HEK293 (cell line): ENCODE measurements at regions not wholly inside any gene's neighbourhood (a gene's known extent, or its start where the extent isn't known, plus 50 kb on each side); places are given as distances from the start of the nearest gene placed in this dataset.

Experiments
- BCL11A ChIP-seq: fragments of 450-650 bp; formaldehyde crosslinking; IDR thresholded peaks from 2 replicates; pipeline ENCODE4 v1.5.1; 2016; ENCODE audit warnings: low read depth, missing biosample characterization, missing genetic modification characterization
- CTCF ChIP-seq: fragments of 450-650 bp; formaldehyde crosslinking; IDR thresholded peaks from 2 replicates; pipeline ENCODE4 v1.5.1; 2016; ENCODE audit warnings: missing biosample characterization, missing genetic modification characterization
- TCF7L2 ChIP-seq: IDR thresholded peaks from 2 replicates; pipeline ENCODE4 v1.6.1; 2011; ENCODE audit warnings: low read depth, mild to moderate bottlenecking, inconsistent platforms, low read length, moderate library complexity, borderline replicate concordance
- YY1 ChIP-seq: fragments of 450-650 bp; formaldehyde crosslinking; IDR thresholded peaks from 2 replicates; pipeline ENCODE4 v1.5.1; 2018; ENCODE audit warnings: missing biosample characterization, missing genetic modification characterization
- ZBTB7A ChIP-seq: fragments of 450-650 bp; formaldehyde crosslinking; IDR thresholded peaks from 2 replicates; pipeline ENCODE4 v1.5.1; 2016; ENCODE audit warnings: low read depth, missing biosample characterization, missing genetic modification characterization
- ZNF274 ChIP-seq, 2 experiments: fragments of 200-500 bp in 1 of 2; fragments of 450-650 bp in 1 of 2; sonication (Bioruptor generic) in 1 of 2; formaldehyde crosslinking in 1 of 2; IDR thresholded peaks; 2 replicates each; pipeline versions ENCODE4 v1.5.1 to v1.6.1; 2014 to 2016; ENCODE audit warnings: borderline replicate concordance in 1 of 2, inconsistent platforms in 1 of 2, low read length in 1 of 2, missing biosample characterization in 1 of 2, missing genetic modification characterization in 1 of 2
- ZNF398 ChIP-seq: fragments of 450-650 bp; formaldehyde crosslinking; IDR thresholded peaks from 2 replicates; pipeline ENCODE4 v1.5.1; 2017; ENCODE audit warnings: missing biosample characterization, missing genetic modification characterization
- ZNF785 ChIP-seq: fragments of 450-650 bp; formaldehyde crosslinking; IDR thresholded peaks from 2 replicates; pipeline ENCODE4 v1.5.1; 2016; ENCODE audit warnings: missing biosample characterization, missing genetic modification characterization
- TF ChIP-seq, protein P1 (sequence below): fragments of 450-650 bp; formaldehyde crosslinking; IDR thresholded peaks from 2 replicates; pipeline ENCODE4 v1.5.1; 2017; ENCODE audit warnings: missing biosample characterization, missing genetic modification characterization

DNA sequence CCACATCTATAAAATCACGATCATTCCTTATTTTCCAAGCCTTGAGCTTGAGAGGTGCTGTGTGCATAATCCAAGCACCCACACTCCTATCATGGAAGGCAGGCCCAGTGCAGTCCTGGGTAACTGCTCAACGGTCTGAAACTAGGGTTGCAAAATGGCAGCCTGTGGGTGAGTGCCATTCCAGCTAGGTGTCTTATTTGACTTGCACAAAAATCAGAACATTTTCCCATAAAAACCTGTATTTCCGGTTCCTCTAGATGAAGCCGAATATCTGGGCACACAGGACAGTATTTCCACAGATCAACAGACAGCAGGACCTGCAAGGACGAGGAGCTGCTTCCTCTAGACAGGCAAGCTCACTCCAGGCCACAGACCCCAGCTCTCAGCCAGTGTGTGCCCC lies 588.8 kb downstream of the BNC2 start:
- TF ChIP-seq CTCF = no peak
- TF ChIP-seq ZNF274 (IDR thresholded peaks at IDR 0.05; ENCODE audit: low read length) = no peak
- no peak for TF ChIP-seq ZNF274 (tag by site-specific recombination; IDR thresholded peaks at IDR 0.05; ENCODE audit: borderline replicate concordance)
- no peak for TF ChIP-seq ZBTB7A (tag by site-specific recombination)
- TF ChIP-seq BCL11A = no peak
- TF ChIP-seq TCF7L2 = no peak
- TF ChIP-seq ZNF785 = no peak
- TF ChIP-seq ZNF398 (tag by site-specific recombination) = no peak
- no peak for TF ChIP-seq YY1 (tag by site-specific recombination)
- TF ChIP-seq, protein P1, sequence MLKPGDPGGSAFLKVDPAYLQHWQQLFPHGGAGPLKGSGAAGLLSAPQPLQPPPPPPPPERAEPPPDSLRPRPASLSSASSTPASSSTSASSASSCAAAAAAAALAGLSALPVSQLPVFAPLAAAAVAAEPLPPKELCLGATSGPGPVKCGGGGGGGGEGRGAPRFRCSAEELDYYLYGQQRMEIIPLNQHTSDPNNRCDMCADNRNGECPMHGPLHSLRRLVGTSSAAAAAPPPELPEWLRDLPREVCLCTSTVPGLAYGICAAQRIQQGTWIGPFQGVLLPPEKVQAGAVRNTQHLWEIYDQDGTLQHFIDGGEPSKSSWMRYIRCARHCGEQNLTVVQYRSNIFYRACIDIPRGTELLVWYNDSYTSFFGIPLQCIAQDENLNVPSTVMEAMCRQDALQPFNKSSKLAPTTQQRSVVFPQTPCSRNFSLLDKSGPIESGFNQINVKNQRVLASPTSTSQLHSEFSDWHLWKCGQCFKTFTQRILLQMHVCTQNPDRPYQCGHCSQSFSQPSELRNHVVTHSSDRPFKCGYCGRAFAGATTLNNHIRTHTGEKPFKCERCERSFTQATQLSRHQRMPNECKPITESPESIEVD (tag by site-specific recombination) = no peak
